Ishikawa (cell line): ENCODE measurements at regions not wholly inside any gene's neighbourhood (a gene's known extent, or its start where the extent isn't known, plus 50 kb on each side); places are given as distances from the start of the nearest gene placed in this dataset.

Experiments used
- CEBPB ChIP-seq: IDR thresholded peaks from 2 replicates; pipeline ENCODE4 v1.6.1; 2012
- ZBTB7A ChIP-seq: IDR thresholded peaks from 2 replicates; pipeline ENCODE4 v1.6.1; 2012; ENCODE audit warnings: low read depth

- TF ChIP-seq CEBPB (no peak), ZBTB7A (no peak)
These were observed 70.2 kb upstream of the CD96 start for GRCh38 chr3:111471831-111472230.
